H1 (cell line): ENCODE measurements at regions not wholly inside any gene's neighbourhood (a gene's known extent, or its start where the extent isn't known, plus 50 kb on each side); places are given as distances from the start of the nearest gene placed in this dataset.
A peak's percentile ranks its signal among the peaks of the same experiment; 100 is the strongest.

Source experiments
- CTCF ChIA-PET: fragments of 300-600 bp; sonication (Branson Sonifier 250); formaldehyde crosslinking; loops from one replicate; lab custom pipeline; 2021; ENCODE audit not compliant: partially characterized antibody; lab: Charles Lee
- POLR2A ChIA-PET: fragments of 300-600 bp; sonication (Branson Sonifier 250); formaldehyde crosslinking; loops from one replicate; lab custom pipeline; 2021; ENCODE audit warnings: inconsistent platforms; ENCODE audit not compliant: partially characterized antibody; lab: Charles Lee
- DNase-seq, 2 experiments: peaks; one replicate each; pipeline versions ENCODE4 v3.0.0 to v3.0.0-alpha.2; 2010 to 2022; ENCODE audit warnings: low spot score in 2 of 2, low read depth in 1 of 2, mixed read lengths in 1 of 2
- FAIRE-seq: peaks from 2 replicates; lab custom pipeline; 2011; peaks lifted over from hg19 to GRCh38; lab: Jason Lieb, UNC
- H2AFZ ChIP-seq: 2 replicates; pipeline ENCODE4 v1.8.1; 2012; ENCODE audit warnings: low read length, inconsistent platforms
- H2AK5ac ChIP-seq: 2 replicates; pipeline ENCODE4 v1.6.1; 2013; ENCODE audit warnings: low read depth, low read length
- H2BK120ac ChIP-seq: replicated peaks from 2 replicates; pipeline ENCODE3; 2013; ENCODE audit warnings: low read depth, low read length, inconsistent platforms
- H2BK12ac ChIP-seq: 2 replicates; pipeline ENCODE4 v1.6.1; 2013; ENCODE audit warnings: low read depth, low read length
- H2BK15ac ChIP-seq: 2 replicates; pipeline ENCODE4 v1.6.1; 2013; ENCODE audit warnings: low read length
- H2BK20ac ChIP-seq: 2 replicates; pipeline ENCODE4 v1.6.1; 2013; ENCODE audit warnings: low read length
- H2BK5ac ChIP-seq: 2 replicates; pipeline ENCODE4 v1.6.1; 2013; ENCODE audit warnings: low read depth, low read length
- H3K14ac ChIP-seq: 2 replicates; pipeline ENCODE4 v1.6.1; 2013; ENCODE audit warnings: inconsistent platforms; ENCODE audit not compliant: insufficient read length
- H3K18ac ChIP-seq: 2 replicates; pipeline ENCODE4 v1.6.1; 2013; ENCODE audit warnings: low read length; ENCODE audit errors: extremely low read depth
- H3K23ac ChIP-seq: 2 replicates; pipeline ENCODE4 v1.6.1; 2013; ENCODE audit warnings: inconsistent platforms; ENCODE audit not compliant: insufficient read length
- H3K23me2 ChIP-seq: 2 replicates; pipeline ENCODE4 v1.6.1; 2013; ENCODE audit warnings: low read depth, low read length
- H3K27ac ChIP-seq: 2 replicates; pipeline ENCODE4 v1.6.1; 2011; ENCODE audit warnings: low read depth, low read length, inconsistent platforms
- H3K27me3 ChIP-seq, 4 experiments: replicated peaks in 1 of 4; 1 replicate in 1 of 4; 2 replicates in 3 of 4; pipeline versions ENCODE4 v1.6.1 to v1.8.1; 2011 to 2013; ENCODE audit warnings: low read length in 3 of 4, mild to moderate bottlenecking in 3 of 4, inconsistent platforms in 2 of 4, mixed read lengths in 2 of 4, moderate library complexity in 1 of 4; ENCODE audit not compliant: control insufficient read depth in 3 of 4, insufficient read depth in 3 of 4; ENCODE audit errors: extremely low read depth in 1 of 4
- H3K36me3 ChIP-seq, 4 experiments: 2 replicates each; pipeline versions ENCODE4 v1.6.1 to v1.8.1; 2011 to 2013; ENCODE audit warnings: mild to moderate bottlenecking in 4 of 4, low read length in 3 of 4, moderate library complexity in 2 of 4, control low read depth in 1 of 4, inconsistent platforms in 1 of 4; ENCODE audit not compliant: insufficient read depth in 4 of 4, control insufficient read depth in 2 of 4
- H3K4ac ChIP-seq: replicated peaks from 2 replicates; pipeline ENCODE3; 2013; ENCODE audit warnings: low read length, low read depth, mixed read lengths, inconsistent platforms; ENCODE audit not compliant: insufficient read length
- H3K4me1 ChIP-seq, 4 experiments: replicated peaks in 1 of 4; 1 replicate in 1 of 4; 2 replicates in 3 of 4; pipeline versions ENCODE4 v1.6.1 to v1.8.1; 2011 to 2013; ENCODE audit warnings: low read length in 3 of 4, inconsistent platforms in 2 of 4, mixed read lengths in 1 of 4; ENCODE audit not compliant: insufficient read depth in 4 of 4, control insufficient read depth in 3 of 4
- H3K4me2 ChIP-seq, 2 experiments: 2 replicates each; pipeline versions ENCODE4 v1.6.1 to v1.8.1; 2011 to 2013; ENCODE audit warnings: low read depth in 2 of 2, low read length in 2 of 2, control low read depth in 1 of 2, inconsistent platforms in 1 of 2, mild to moderate bottlenecking in 1 of 2; ENCODE audit not compliant: insufficient read depth in 1 of 2
- H3K4me3 ChIP-seq, 4 experiments: fragments of 200-600, 300-600 bp in 1 of 4; sonication (generic), shearing (Covaris generic), sonication (Bioruptor Twin) in 1 of 4; 2 replicates each; pipeline versions ENCODE4 v1.5.1 to v1.8.1; 2011 to 2016; ENCODE audit warnings: low read length in 4 of 4, low read depth in 3 of 4, control low read depth in 2 of 4, inconsistent platforms in 2 of 4, mild to moderate bottlenecking in 2 of 4, mixed read lengths in 1 of 4, moderate library complexity in 1 of 4; ENCODE audit not compliant: insufficient read depth in 2 of 4; ENCODE audit errors: extremely low read depth in 1 of 4
- H3K56ac ChIP-seq: replicated peaks from 2 replicates; pipeline ENCODE3; 2013; ENCODE audit warnings: low read depth, mild to moderate bottlenecking, mixed read lengths, low read length, inconsistent platforms; ENCODE audit not compliant: insufficient read length
- H3K79me1 ChIP-seq: 2 replicates; pipeline ENCODE4 v1.6.1; 2013; ENCODE audit warnings: low read depth, low read length, control low read depth
- H3K79me2 ChIP-seq, 2 experiments: 2 replicates each; pipeline versions ENCODE4 v1.6.1 to v1.8.1; 2012 to 2013; ENCODE audit warnings: low read length in 2 of 2, mild to moderate bottlenecking in 2 of 2, inconsistent platforms in 1 of 2; ENCODE audit not compliant: insufficient read depth in 2 of 2, control insufficient read depth in 1 of 2
- H3K9ac ChIP-seq, 4 experiments: replicated peaks in 1 of 4; 1 replicate in 1 of 4; 2 replicates in 3 of 4; pipeline versions ENCODE4 v1.6.1 to v1.8.1; 2011 to 2013; ENCODE audit warnings: low read depth in 3 of 4, low read length in 3 of 4, control low read depth in 2 of 4, mild to moderate bottlenecking in 2 of 4, moderate library complexity in 2 of 4, inconsistent platforms in 1 of 4; ENCODE audit errors: extremely low read depth in 1 of 4
- H3K9me3 ChIP-seq, 2 experiments: 2 replicates each; pipeline versions ENCODE4 v1.6.1 to v1.8.1; 2012 to 2013; ENCODE audit warnings: mild to moderate bottlenecking in 2 of 2, moderate library complexity in 2 of 2, control low read depth in 1 of 2, inconsistent platforms in 1 of 2, low read depth in 1 of 2, low read length in 1 of 2, mixed read lengths in 1 of 2; ENCODE audit not compliant: insufficient read depth in 2 of 2
- H4K20me1 ChIP-seq, 2 experiments: replicated peaks in 1 of 2; 2 replicates each; pipeline versions ENCODE3 to v1.8.1; 2011 to 2013; ENCODE audit warnings: inconsistent platforms in 2 of 2, low read length in 2 of 2, mild to moderate bottlenecking in 1 of 2; ENCODE audit not compliant: insufficient read depth in 2 of 2, control insufficient read depth in 1 of 2
- H4K5ac ChIP-seq: 2 replicates; pipeline ENCODE4 v1.6.1; 2013; ENCODE audit warnings: low read length, low read depth, mixed read lengths, inconsistent platforms; ENCODE audit not compliant: insufficient read length
- H4K8ac ChIP-seq: 2 replicates; pipeline ENCODE4 v1.8.0; 2013; ENCODE audit warnings: mild to moderate bottlenecking, moderate library complexity, low read length, inconsistent platforms; ENCODE audit not compliant: insufficient read depth; ENCODE audit errors: extremely low read depth
- H4K91ac ChIP-seq: replicated peaks from 2 replicates; pipeline ENCODE3; 2013; ENCODE audit warnings: low read length, mixed read lengths, inconsistent platforms; ENCODE audit not compliant: insufficient read length
- ATF2 ChIP-seq: IDR thresholded peaks from 2 replicates; pipeline ENCODE4 v1.6.1; 2012; ENCODE audit warnings: low read length, inconsistent platforms
- CHD1 ChIP-seq: IDR thresholded peaks from 2 replicates; pipeline ENCODE4 v1.6.1; 2012; ENCODE audit warnings: low read depth, low read length, improper control_type of control experiment
- HDAC6 ChIP-seq: IDR thresholded peaks from one replicate; pipeline ENCODE4 v1.7.1; 2012; ENCODE audit warnings: low read depth, mild to moderate bottlenecking, inconsistent platforms, low read length, moderate library complexity
- NANOG ChIP-seq: IDR thresholded peaks from 2 replicates; pipeline ENCODE4 v1.6.1; 2011; ENCODE audit warnings: low read length, low read depth, mild to moderate bottlenecking, inconsistent platforms; ENCODE audit not compliant: insufficient read depth, poor library complexity, severe bottlenecking
- RXRA ChIP-seq: IDR thresholded peaks from 2 replicates; pipeline ENCODE4 v1.6.1; 2011; ENCODE audit warnings: low read depth, mild to moderate bottlenecking, low read length, moderate library complexity; ENCODE audit not compliant: insufficient read depth
- SIX5 ChIP-seq: IDR thresholded peaks from 2 replicates; pipeline ENCODE4 v1.6.1; 2011; ENCODE audit warnings: mild to moderate bottlenecking, low read depth, low read length
- SP1 ChIP-seq: IDR thresholded peaks from 2 replicates; pipeline ENCODE4 v1.6.1; 2011; ENCODE audit warnings: low read depth, low read length
- WGBS, 2 experiments: shearing (Covaris generic) in 1 of 2; methylation state at CpG; one replicate each; pipeline versions ENCODE4 v1.1.6 to v1.1.7; 2013 to 2015; ENCODE audit warnings: low lambda C conversion rate in 2 of 2, mixed read lengths in 2 of 2, inconsistent platforms in 1 of 2, low coverage in 1 of 2, missing lambda C conversion rate in 1 of 2; ENCODE audit not compliant: insufficient replicate concordance in 2 of 2, insufficient coverage in 1 of 2, insufficient read length in 1 of 2; ENCODE audit errors: extremely low coverage in 1 of 2, missing lambda C conversion rate in 1 of 2; 5-methylcytosine and 5-hydroxymethylcytosine counted together

GRCh38 chr3:194877291-194878119 lies 191.8 kb downstream of the FAM43A start:
- Histone ChIP-seq H3K23me2 (no peaks in the 10 kb centered on the region), H2AK5ac (0 out of 2 replicates have a peak overlapping the region, but pooled peaks have one; percentile 5), H2BK12ac (no peak overlapping the region), H3K4me2 (no peak overlapping the region), H3K79me2 (no peaks in the 10 kb centered on the region), H4K91ac (no peak overlapping the region), H2BK120ac (no peak overlapping the region), H3K4ac (no peak overlapping the region), H3K9ac (no peak overlapping the region), H4K5ac (no peak overlapping the region), H2BK15ac (no peak overlapping the region), H2AFZ (no peak overlapping the region), H2BK5ac (no peak overlapping the region), H3K4me3 (no peak overlapping the region), H3K4me1 (peaks cover 0 to 4% (median under 1%) of the 10 kb centered on the region in 4 experiments; a peak in 5 of 7 replicates), H3K56ac (no peak overlapping the region), H4K20me1 (no peaks in the 10 kb centered on the region), H3K36me3 (no peaks in the 10 kb centered on the region), H3K9me3 (no peaks in the 10 kb centered on the region), H3K18ac (no peak overlapping the region), H3K14ac (no peak overlapping the region), H4K8ac (no peak overlapping the region), H3K27ac (no peak overlapping the region), H3K27me3 (no peaks in the 10 kb centered on the region; a peak in 1 of 7 replicates), H3K79me1 (no peaks in the 10 kb centered on the region), H3K23ac (no peak overlapping the region), H2BK20ac (no peak overlapping the region)
- ChIA-PET POLR2A (interaction anchor here (1.2 kb wide), 1 partner anchor 9 kb away, joined by 4 read pairs; no protein-coding TSS in a partner anchor), CTCF (no interaction called here)
- TF ChIP-seq RXRA = no peak
- TF ChIP-seq SIX5 = no peak
- TF ChIP-seq SP1 = no peak
- no peak for TF ChIP-seq NANOG
- TF ChIP-seq CHD1 = no peak
- TF ChIP-seq ATF2 = no peak
- TF ChIP-seq HDAC6 = no peak
- DNase-seq (peak in 1 of 2 experiments; percentile 35), FAIRE-seq (no peak)
- 93% methylated on average over 23 of the region's 24 CpGs; no CpG with 5 or more reads in 1 of the 2 experiments for WGBS, 2 experiments
